Panc1 (cell line): ENCODE measurements at regions not wholly inside any gene's neighbourhood (a gene's known extent, or its start where the extent isn't known, plus 50 kb on each side); places are given as distances from the start of the nearest gene placed in this dataset.

ENCODE experiments used
- ATAC-seq: fragments of 200-7000 bp; cut with Tn5 transposase; 2 replicates; pipeline ENCODE4 v1.9.1; 2020; ENCODE audit warnings: mild to moderate bottlenecking, moderate library complexity
- BruUV-seq: library from RNA; stranded (reverse); fragments of 400-500 nt; replicated peaks from 2 replicates; lab custom pipeline; 2021; lab: Mats Ljungman, UMichigan
- CTCF ChIA-PET: fragments of 300-600 bp; sonication (Branson Sonifier 250); formaldehyde crosslinking; loops from one replicate; lab custom pipeline; 2022; ENCODE audit warnings: antibody characterized with exemption; lab: Charles Lee
- POLR2A ChIA-PET: fragments of 300-600 bp; sonication (Branson Sonifier 250); formaldehyde crosslinking; loops from one replicate; lab custom pipeline; 2022; ENCODE audit warnings: antibody characterized with exemption; lab: Charles Lee
- DNase-seq: peaks from one replicate; pipeline ENCODE4 v3.0.0-alpha.2; 2010; ENCODE audit warnings: low read depth, low spot score
- H3K27ac ChIP-seq: 2 replicates; pipeline ENCODE4 v1.5.1; 2011; ENCODE audit warnings: mild to moderate bottlenecking, low read length, inconsistent platforms
- H3K27me3 ChIP-seq: fragments of 200-500 bp; sonication (Bioruptor generic); 2 replicates; pipeline ENCODE4 v1.6.0; 2014; ENCODE audit warnings: low read length, inconsistent platforms; ENCODE audit not compliant: control insufficient read depth, insufficient read depth
- H3K36me3 ChIP-seq: fragments of 200-500 bp; sonication (Bioruptor generic); 2 replicates; pipeline ENCODE4 v1.5.1; 2014; ENCODE audit warnings: inconsistent platforms, mild to moderate bottlenecking, low read length, moderate library complexity; ENCODE audit not compliant: control insufficient read depth, insufficient read depth
- H3K4me1 ChIP-seq: 2 replicates; pipeline ENCODE4 v1.5.1; 2011; ENCODE audit warnings: inconsistent platforms, mild to moderate bottlenecking, low read length, moderate library complexity; ENCODE audit not compliant: control insufficient read depth, insufficient read depth
- H3K4me3 ChIP-seq, 2 experiments: 2 replicates each; pipeline ENCODE4 v1.5.1; 2011 to 2012; ENCODE audit warnings: low read depth in 2 of 2, low read length in 2 of 2, mild to moderate bottlenecking in 2 of 2, inconsistent platforms in 1 of 2, moderate library complexity in 1 of 2
- H3K9me3 ChIP-seq: fragments of 200-500 bp; sonication (Bioruptor generic); 2 replicates; pipeline ENCODE4 v1.5.1; 2014; ENCODE audit warnings: low read depth, mild to moderate bottlenecking, inconsistent platforms, low read length, moderate library complexity; ENCODE audit not compliant: control insufficient read depth, insufficient read depth
- CTCF ChIP-seq: fragments of 450-650 bp; IDR thresholded peaks from 2 replicates; pipeline ENCODE4 v1.5.1; 2017; ENCODE audit warnings: mild to moderate bottlenecking
- POLR2AphosphoS5 ChIP-seq: IDR thresholded peaks from 2 replicates; pipeline ENCODE4 v1.6.1; 2012; ENCODE audit warnings: mild to moderate bottlenecking, low read depth, low read length, moderate library complexity
- REST ChIP-seq, 2 experiments: IDR thresholded peaks; 2 replicates each; pipeline ENCODE4 v1.6.1; 2011 to 2012; ENCODE audit warnings: low read depth in 2 of 2, control low read depth in 1 of 2, low read length in 1 of 2, mild to moderate bottlenecking in 1 of 2, moderate library complexity in 1 of 2; ENCODE audit not compliant: insufficient read depth in 1 of 2
- SIN3A ChIP-seq: IDR thresholded peaks from 2 replicates; pipeline ENCODE4 v1.6.1; 2012; ENCODE audit warnings: low read depth, mild to moderate bottlenecking, low read length, moderate library complexity, borderline replicate concordance; ENCODE audit not compliant: insufficient read depth
- TCF7L2 ChIP-seq: IDR thresholded peaks from 2 replicates; pipeline ENCODE4 v1.6.1; 2011; ENCODE audit warnings: mild to moderate bottlenecking, low read depth, low read length, inconsistent platforms
- in situ Hi-C: cut with HindIII; loops from 2 replicates; pipeline ENCODE4 v1.10.0; 2016; ENCODE audit warnings: low sequenced_read_pairs, low pct_unique_long_range_greater_than_20kb
- intact Hi-C: fragments of 100-400 bp; cut with micrococcal nuclease; formaldehyde crosslinking; loops from one replicate; pipeline ENCODE4 v1.10.0; 2022; ENCODE audit not compliant: unreplicated experiment

GRCh38 chr9:134534661-134535080, 106.9 kb upstream of the COL5A1 start:
- intact Hi-C loops (no loop called here), in situ Hi-C loops (no loop called here)
- ATAC-seq: no peak
- Histone ChIP-seq H3K27me3 (no peaks in the 10 kb centered on the region), H3K36me3 (no peaks in the 10 kb centered on the region; the same call in 1 of the 2 replicates), H3K9me3 (no peaks in the 10 kb centered on the region), H3K4me3 (no peak overlapping the region), H3K27ac (no peak overlapping the region), H3K4me1 (no peaks in the 10 kb centered on the region)
- ChIA-PET CTCF (no interaction called here), POLR2A (no interaction called here)
- no peak for DNase-seq
- TF ChIP-seq REST (IDR thresholded peaks at IDR 0.05; ENCODE audit: insufficient read depth in 1 of 2, low read depth in 2 of 2, low read length in 1 of 2) (no peak), POLR2AphosphoS5 (no peak), TCF7L2 (no peak), SIN3A (no peak), CTCF (no peak)
- no TSS peak for BruUV-seq

DNA sequence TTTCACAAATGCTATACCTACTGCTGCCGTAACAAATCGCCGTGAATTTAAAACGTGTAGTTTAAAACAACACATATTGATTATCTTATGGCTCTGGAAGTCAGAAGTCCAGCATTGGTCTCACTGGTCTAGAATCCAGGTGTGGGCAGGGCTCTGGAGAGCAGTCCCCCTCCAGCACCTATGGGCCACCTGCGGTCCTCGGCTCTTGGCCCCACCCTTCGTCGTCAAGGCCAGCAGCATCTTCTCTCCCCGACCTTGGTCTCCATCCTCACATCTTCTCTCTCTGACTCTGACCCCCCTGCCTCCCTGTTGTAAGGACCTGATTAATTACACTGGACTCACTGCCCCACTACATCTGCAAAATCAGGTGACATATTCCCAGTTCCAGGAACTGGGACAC, 106.4 kb upstream of the COL5A1 start:
- no peak overlapping the region for H3K27ac ChIP-seq
- BruUV-seq: no TSS peak
- intact Hi-C loops (no loop called here), in situ Hi-C loops (no loop called here)
- no peaks in the 10 kb centered on the region for H3K36me3 ChIP-seq
- TF ChIP-seq REST (IDR thresholded peaks at IDR 0.05; ENCODE audit: insufficient read depth in 1 of 2, low read depth in 2 of 2, low read length in 1 of 2) (no peak), SIN3A (no peak), TCF7L2 (no peak), POLR2AphosphoS5 (no peak), CTCF (no peak)
- no peak overlapping the region for H3K4me3 ChIP-seq
- H3K9me3 ChIP-seq: no peaks in the 10 kb centered on the region
- ATAC-seq: no peak
- CTCF ChIA-PET: no interaction called here
- H3K4me1 ChIP-seq: no peaks in the 10 kb centered on the region
- POLR2A ChIA-PET: no interaction called here
- no peak for DNase-seq
- H3K27me3 ChIP-seq: no peaks in the 10 kb centered on the region
